HG02981 (cell line): ENCODE measurements at regions not wholly inside any gene's neighbourhood (a gene's known extent, or its start where the extent isn't known, plus 50 kb on each side); places are given as distances from the start of the nearest gene placed in this dataset.

Source experiments
- ATAC-seq: cut with Tn5 transposase; IDR thresholded peaks from one replicate; pipeline ENCODE4 v1.9.1; 2021; ENCODE audit warnings: mild to moderate bottlenecking, moderate library complexity; ENCODE audit not compliant: unreplicated experiment

- ATAC-seq: no peak
Observed at GRCh38 chr11:13868710-13869397, 93.7 kb upstream of the SPON1 start.

DNA sequence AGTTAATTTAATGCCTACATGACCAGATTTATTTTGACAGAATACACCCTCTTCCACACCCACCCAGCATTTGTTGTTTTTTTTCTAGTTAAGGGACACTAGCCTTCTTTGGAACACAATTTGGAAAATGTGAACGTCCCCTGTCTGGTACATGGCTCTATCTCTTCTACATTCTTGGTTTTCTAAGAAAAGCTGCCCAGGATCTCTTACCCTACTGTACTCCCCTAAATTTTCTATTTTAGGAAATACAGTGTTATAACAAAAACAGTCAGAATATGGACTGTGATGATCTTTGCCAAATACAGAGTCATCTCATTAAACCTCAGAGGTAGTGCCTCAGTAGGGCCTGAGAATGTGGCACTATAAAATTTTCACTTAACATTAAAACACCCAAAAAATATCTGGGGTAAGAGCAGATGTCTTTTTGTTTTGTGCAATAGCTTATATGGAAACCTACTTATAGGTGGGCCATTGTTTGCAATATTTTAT, 93.1 kb upstream of the SPON1 start:
- ATAC-seq: no peak

DNA sequence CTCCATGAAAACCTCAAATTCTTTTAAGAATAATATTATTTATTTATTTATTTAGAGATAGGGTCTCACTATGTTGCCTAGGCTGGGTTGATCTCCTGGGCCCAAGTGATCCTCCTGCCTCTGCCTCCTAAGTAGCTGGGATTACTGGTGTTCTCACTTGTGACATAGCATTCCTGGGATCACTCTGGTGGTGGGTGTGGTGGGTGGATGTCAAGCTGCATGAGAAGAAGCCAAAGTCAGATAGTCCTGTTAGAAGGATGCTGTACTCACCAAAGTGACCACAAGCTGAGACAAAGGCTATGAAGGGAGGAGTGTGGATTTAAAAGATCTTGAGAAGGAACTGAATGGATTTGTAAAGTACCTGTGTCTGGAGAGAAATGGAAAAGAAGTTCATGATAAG, 87.9 kb upstream of the SPON1 start:
- no peak for ATAC-seq

- ATAC-seq: no peak
Observed at GRCh38 chr11:13875643-13876042, 86.9 kb upstream of the SPON1 start.

- ATAC-seq: no peak
Observed at GRCh38 chr11:13876423-13876822, 86.1 kb upstream of the SPON1 start.

GRCh38 chr11:13878077-13878476, 84.4 kb upstream of the SPON1 start:
- ATAC-seq: no peak

DNA sequence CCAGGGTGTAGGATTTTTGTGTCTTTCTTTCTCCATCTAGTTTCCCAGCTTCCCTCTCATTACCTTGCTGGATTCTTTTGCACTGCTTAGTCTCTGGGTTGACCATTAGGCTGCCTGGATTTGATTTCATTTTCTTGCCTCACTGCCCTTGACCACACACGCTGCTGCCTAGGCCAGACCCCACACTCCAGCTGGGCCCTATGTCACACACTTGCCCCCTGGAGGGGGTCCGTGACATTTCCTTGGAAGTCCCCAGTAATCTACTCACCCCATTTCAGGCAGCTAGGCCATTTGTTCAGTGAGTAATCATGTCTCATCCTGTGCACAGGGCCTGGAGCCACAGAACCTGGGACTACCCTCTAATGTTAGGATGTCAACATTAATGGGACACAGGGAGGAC, 81.9 kb upstream of the SPON1 start:
- no peak for ATAC-seq

GRCh38 chr11:13881226-13881905, 81.2 kb upstream of the SPON1 start:
- no peak for ATAC-seq

- ATAC-seq: no peak
Observed at GRCh38 chr11:13883042-13883441, 79.5 kb upstream of the SPON1 start.

DNA sequence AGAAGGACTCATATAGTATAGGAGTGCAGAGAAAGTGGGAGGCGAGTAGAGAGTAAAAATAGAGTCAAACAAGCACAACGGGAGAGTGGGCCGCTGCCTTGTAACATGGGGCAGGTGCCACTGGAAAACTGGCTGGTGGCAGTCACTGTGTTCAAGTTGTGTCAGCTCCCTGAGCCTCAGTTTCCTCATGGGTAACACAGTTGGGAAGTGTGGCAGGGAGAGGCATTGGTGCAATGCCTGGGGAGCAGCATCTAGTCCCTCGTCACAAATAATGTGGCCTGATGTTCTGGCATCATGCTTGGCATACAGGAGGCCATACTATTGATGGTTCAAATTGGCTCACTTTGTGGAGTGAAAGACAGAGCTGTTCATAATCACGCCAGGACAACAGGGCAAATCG, 78.9 kb upstream of the SPON1 start:
- ATAC-seq: no peak

- no peak for ATAC-seq
Observed at GRCh38 chr11:13884158-13884799, 78.2 kb upstream of the SPON1 start.

GRCh38 chr11:13885083-13885482, 77.4 kb upstream of the SPON1 start:
- ATAC-seq: no peak

GRCh38 chr11:13889552-13890249, 72.8 kb upstream of the SPON1 start:
- ATAC-seq: no peak

- no peak for ATAC-seq
Observed at GRCh38 chr11:13891911-13892310, 70.6 kb upstream of the SPON1 start.

DNA sequence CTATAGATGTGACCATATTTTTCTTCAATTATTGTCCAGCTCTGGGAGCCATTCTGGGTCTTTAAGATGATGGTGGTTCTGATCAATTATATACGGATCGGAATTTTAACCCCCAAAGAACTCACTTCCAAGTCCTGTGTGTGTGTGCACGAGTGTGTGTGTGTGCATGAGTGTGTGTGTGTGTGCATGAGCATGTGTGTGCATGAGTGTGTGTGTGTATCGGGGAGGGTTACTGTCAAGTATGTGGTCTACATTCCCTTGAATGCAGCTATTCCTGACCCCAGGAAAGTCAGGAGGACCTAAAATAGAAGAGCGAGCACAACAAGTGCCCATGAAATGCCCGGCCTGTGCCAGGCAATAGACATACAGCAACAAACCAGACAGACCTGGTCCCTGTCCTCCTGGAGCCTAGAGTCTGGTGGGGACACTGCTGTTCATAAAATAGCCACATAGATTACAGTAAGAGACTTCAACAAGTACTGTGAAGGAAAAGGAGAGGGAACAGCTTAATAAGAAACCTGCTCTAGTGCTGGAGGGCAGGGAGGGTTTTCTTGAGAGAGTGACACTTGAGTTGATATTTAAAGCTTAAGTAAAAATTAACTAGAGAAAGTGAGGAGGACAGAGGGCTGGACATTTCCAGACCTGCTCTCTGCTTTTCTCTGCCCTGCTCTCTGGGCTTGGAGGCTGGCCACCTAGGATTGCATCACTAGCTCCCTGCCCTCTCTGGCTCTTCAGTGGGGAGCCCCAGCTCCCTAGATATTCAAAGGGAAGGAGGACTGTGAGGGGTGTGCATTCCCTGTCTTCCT, 66.1 kb upstream of the SPON1 start:
- no peak for ATAC-seq

DNA sequence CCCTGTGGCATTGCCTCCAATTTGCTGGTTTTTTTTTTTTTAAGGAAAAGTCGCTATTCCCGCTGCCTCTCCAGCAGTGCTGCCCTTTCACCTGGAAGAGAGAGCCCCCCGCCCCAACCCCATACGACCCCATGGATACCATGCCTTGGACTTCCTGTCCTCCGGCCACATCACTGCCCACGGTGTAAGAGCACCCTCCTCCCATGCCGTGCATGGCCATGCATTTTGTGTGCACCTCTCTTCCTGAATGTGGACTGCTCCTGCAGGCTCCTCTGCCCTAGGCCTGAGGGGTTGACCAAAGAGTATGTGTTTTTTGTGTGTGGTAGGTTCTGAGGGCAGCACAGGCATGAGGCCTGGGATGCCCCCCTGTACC, 65.6 kb upstream of the SPON1 start:
- no peak for ATAC-seq

- no peak for ATAC-seq
Observed at GRCh38 chr11:13897646-13898276, 64.8 kb upstream of the SPON1 start.

GRCh38 chr11:13899603-13900002, 62.9 kb upstream of the SPON1 start:
- no peak for ATAC-seq

GRCh38 chr11:13902523-13902922, 60.0 kb upstream of the SPON1 start:
- no peak for ATAC-seq

GRCh38 chr11:13905137-13905781, 57.3 kb upstream of the SPON1 start:
- ATAC-seq: no peak
